ENCODE measurements at regions not wholly inside any gene's neighbourhood (a gene's known extent, or its start where the extent isn't known, plus 50 kb on each side); places are given as distances from the start of the nearest gene placed in this dataset.

DNA sequence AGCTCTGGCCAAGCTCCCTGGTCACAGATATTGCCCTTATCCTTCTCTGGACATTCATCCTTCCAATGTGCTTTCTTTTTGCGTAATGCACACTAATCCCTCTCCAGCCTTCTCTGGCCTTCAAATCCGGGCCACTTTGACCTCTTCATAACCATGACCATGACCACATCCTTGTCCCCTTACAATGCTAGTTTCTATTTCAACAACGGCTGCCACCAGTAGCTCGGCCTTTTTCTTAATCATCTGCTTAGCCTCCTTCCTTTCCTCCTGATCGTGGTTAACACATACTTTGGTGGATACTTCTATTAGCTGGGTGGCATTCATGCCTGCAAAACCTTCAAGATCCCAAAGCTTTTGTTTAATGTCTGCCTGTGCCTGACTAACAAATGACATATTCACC lies 264.4 kb upstream of the RBMY1B start:
- TF ChIP-seq, protein P1, sequence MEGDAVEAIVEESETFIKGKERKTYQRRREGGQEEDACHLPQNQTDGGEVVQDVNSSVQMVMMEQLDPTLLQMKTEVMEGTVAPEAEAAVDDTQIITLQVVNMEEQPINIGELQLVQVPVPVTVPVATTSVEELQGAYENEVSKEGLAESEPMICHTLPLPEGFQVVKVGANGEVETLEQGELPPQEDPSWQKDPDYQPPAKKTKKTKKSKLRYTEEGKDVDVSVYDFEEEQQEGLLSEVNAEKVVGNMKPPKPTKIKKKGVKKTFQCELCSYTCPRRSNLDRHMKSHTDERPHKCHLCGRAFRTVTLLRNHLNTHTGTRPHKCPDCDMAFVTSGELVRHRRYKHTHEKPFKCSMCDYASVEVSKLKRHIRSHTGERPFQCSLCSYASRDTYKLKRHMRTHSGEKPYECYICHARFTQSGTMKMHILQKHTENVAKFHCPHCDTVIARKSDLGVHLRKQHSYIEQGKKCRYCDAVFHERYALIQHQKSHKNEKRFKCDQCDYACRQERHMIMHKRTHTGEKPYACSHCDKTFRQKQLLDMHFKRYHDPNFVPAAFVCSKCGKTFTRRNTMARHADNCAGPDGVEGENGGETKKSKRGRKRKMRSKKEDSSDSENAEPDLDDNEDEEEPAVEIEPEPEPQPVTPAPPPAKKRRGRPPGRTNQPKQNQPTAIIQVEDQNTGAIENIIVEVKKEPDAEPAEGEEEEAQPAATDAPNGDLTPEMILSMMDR (IDR thresholded peaks at IDR 0.05), result no peak
- no peak for TF ChIP-seq POLR2AphosphoS5 (IDR thresholded peaks at IDR 0.05)

All from prostate gland (tissue), 2 donors.